ENCODE measurements at regions not wholly inside any gene's neighbourhood (a gene's known extent, or its start where the extent isn't known, plus 50 kb on each side); places are given as distances from the start of the nearest gene placed in this dataset.

GRCh38 chr1:56430141-56430839 is 149.1 kb downstream of the PLPP3 start:
- no peaks in the 10 kb centered on the region for H3F3A ChIP-seq (ENCODE audit: insufficient read depth, low read length)
- TF ChIP-seq CTCF (IDR thresholded peaks at IDR 0.05; ENCODE audit: low read length) (no peak), EZH2 (IDR thresholded peaks at IDR 0.05; ENCODE audit: borderline replicate concordance, low read length) (no peak)
- no peaks in the 10 kb centered on the region for H3K4me1 ChIP-seq (ENCODE audit: insufficient read depth, low read length, severe bottlenecking)
- H3K79me2 ChIP-seq (ENCODE audit: insufficient read depth, low read length), result no peaks in the 10 kb centered on the region
- H2AFZ ChIP-seq (ENCODE audit: low read length), result no peak overlapping the region
- H3K4me2 ChIP-seq (ENCODE audit: low read length), result no peak overlapping the region
- no peaks in the 10 kb centered on the region for H3K9me2 ChIP-seq (ENCODE audit: low read depth, low read length)
- no peaks in the 10 kb centered on the region for H3K9me3 ChIP-seq (ENCODE audit: low read length)
- H3K4me3 ChIP-seq (ENCODE audit: low read depth, low read length, poor library complexity, severe bottlenecking), result no peak overlapping the region
- no peak overlapping the region for H3K27ac ChIP-seq (ENCODE audit: low read depth, low read length, poor library complexity, severe bottlenecking)
- H3K36me3 ChIP-seq (ENCODE audit: insufficient read depth, low read length), result no peaks in the 10 kb centered on the region
- no peaks in the 10 kb centered on the region for H3K27me3 ChIP-seq (ENCODE audit: insufficient read depth, low read length)
- H4K20me1 ChIP-seq (ENCODE audit: insufficient read depth, low read length), result no peaks in the 10 kb centered on the region
- H3K9ac ChIP-seq (ENCODE audit: low read length), result no peak overlapping the region

- Histone ChIP-seq H3K36me3 (ENCODE audit: insufficient read depth, low read length) (no peaks in the 10 kb centered on the region), H2AFZ (ENCODE audit: low read length) (no peak overlapping the region), H3K9me2 (ENCODE audit: low read depth, low read length) (no peaks in the 10 kb centered on the region), H3K27ac (ENCODE audit: low read depth, low read length, poor library complexity, severe bottlenecking) (no peak overlapping the region), H3K4me3 (ENCODE audit: low read depth, low read length, poor library complexity, severe bottlenecking) (no peak overlapping the region), H3K4me1 (ENCODE audit: insufficient read depth, low read length, severe bottlenecking) (no peaks in the 10 kb centered on the region), H3F3A (ENCODE audit: insufficient read depth, low read length) (no peaks in the 10 kb centered on the region), H3K4me2 (ENCODE audit: low read length) (no peak overlapping the region), H3K9ac (ENCODE audit: low read length) (no peak overlapping the region), H3K27me3 (ENCODE audit: insufficient read depth, low read length) (no peaks in the 10 kb centered on the region), H3K9me3 (ENCODE audit: low read length) (no peaks in the 10 kb centered on the region), H3K79me2 (ENCODE audit: insufficient read depth, low read length) (no peaks in the 10 kb centered on the region), H4K20me1 (ENCODE audit: insufficient read depth, low read length) (no peaks in the 10 kb centered on the region)
- TF ChIP-seq CTCF (IDR thresholded peaks at IDR 0.05; ENCODE audit: low read length) (no peak), EZH2 (IDR thresholded peaks at IDR 0.05; ENCODE audit: borderline replicate concordance, low read length) (no peak)
Observed at GRCh38 chr1:56429288-56429687, 150.1 kb downstream of the PLPP3 start.

GRCh38 chr1:56426587-56427381 is 152.6 kb downstream of the PLPP3 start:
- H3K27me3 ChIP-seq (ENCODE audit: insufficient read depth, low read length), result no peaks in the 10 kb centered on the region
- H3K27ac ChIP-seq (ENCODE audit: low read depth, low read length, poor library complexity, severe bottlenecking), result no peak overlapping the region

More at GRCh38 chr1:56426587-56427381, 152.6 kb downstream of the PLPP3 start:
- no peaks in the 10 kb centered on the region for H3K9me2 ChIP-seq (ENCODE audit: low read depth, low read length)
- no peak overlapping the region for H2AFZ ChIP-seq (ENCODE audit: low read length)
- H3K9ac ChIP-seq (ENCODE audit: low read length), result no peak overlapping the region
- TF ChIP-seq CTCF (IDR thresholded peaks at IDR 0.05; ENCODE audit: low read length) (no peak), EZH2 (IDR thresholded peaks at IDR 0.05; ENCODE audit: borderline replicate concordance, low read length) (no peak)
- no peaks in the 10 kb centered on the region for H3K79me2 ChIP-seq (ENCODE audit: insufficient read depth, low read length)
- no peaks in the 10 kb centered on the region for H3K4me1 ChIP-seq (ENCODE audit: insufficient read depth, low read length, severe bottlenecking)
- H3K36me3 ChIP-seq (ENCODE audit: insufficient read depth, low read length), result no peaks in the 10 kb centered on the region
- no peaks in the 10 kb centered on the region for H3K9me3 ChIP-seq (ENCODE audit: low read length)
- H3F3A ChIP-seq (ENCODE audit: insufficient read depth, low read length), result no peaks in the 10 kb centered on the region
- no peak overlapping the region for H3K4me3 ChIP-seq (ENCODE audit: low read depth, low read length, poor library complexity, severe bottlenecking)
- no peaks in the 10 kb centered on the region for H4K20me1 ChIP-seq (ENCODE audit: insufficient read depth, low read length)
- no peak overlapping the region for H3K4me2 ChIP-seq (ENCODE audit: low read length)
